G401 (cell line): ENCODE measurements at regions not wholly inside any gene's neighbourhood (a gene's known extent, or its start where the extent isn't known, plus 50 kb on each side); places are given as distances from the start of the nearest gene placed in this dataset.
"Not testable (repeated sequence)": the region's sequence is repeated elsewhere in the genome, so short reads cannot be mapped to it uniquely, and the experiment has no call there.

Source experiments
- DNase-seq: peaks from one replicate; pipeline ENCODE4 v3.0.0-alpha.2; 2015; ENCODE audit warnings: low spot score
- in situ Hi-C: cut with HindIII; loops from 2 replicates; pipeline ENCODE4 v1.10.0; 2016; ENCODE audit warnings: low sequenced_read_pairs, mixed read lengths

- in situ Hi-C loops, DNase-seq: not testable (repeated sequence)
Measured at GRCh38 chr15:20297603-20298123, 243.9 kb downstream of the GOLGA6L6 start.

DNA sequence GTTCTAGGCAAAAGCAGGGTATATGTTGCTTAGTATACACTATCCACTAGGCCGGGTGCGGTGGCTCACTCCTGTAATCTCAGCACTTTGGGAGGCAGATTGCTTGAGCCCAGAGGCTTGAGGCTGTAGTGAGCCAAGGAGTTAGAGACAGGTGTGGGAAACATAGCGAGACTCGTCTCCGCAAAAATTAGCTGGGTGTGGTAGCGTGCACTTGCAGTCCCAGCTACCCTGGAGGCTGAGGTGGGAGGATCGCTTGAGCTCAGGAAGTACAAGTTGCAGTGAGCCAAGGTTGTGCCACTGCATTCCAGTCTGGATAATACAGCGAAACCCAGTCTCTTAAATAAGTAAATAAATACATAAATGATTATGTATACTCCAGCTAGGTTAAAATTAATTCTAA lies 245.3 kb downstream of the GOLGA6L6 start:
- in situ Hi-C loops: not testable (repeated sequence)

GRCh38 chr15:20295238-20295811 lies 246.3 kb downstream of the GOLGA6L6 start:
- in situ Hi-C loops: no loop called here
- no peak for DNase-seq

More for the DNA sequence above, 245.3 kb downstream of the GOLGA6L6 start:
- DNase-seq: not testable (repeated sequence)

GRCh38 chr15:20294651-20295237 lies 246.9 kb downstream of the GOLGA6L6 start:
- DNase-seq: no peak
- in situ Hi-C loops: no loop called here

GRCh38 chr15:20292422-20293005 lies 249.1 kb downstream of the GOLGA6L6 start:
- DNase-seq, in situ Hi-C loops: not testable (repeated sequence)

GRCh38 chr15:20291616-20292015 lies 250.0 kb downstream of the GOLGA6L6 start:
- DNase-seq, in situ Hi-C loops: not testable (repeated sequence)

GRCh38 chr15:20290606-20291005 lies 251.0 kb downstream of the GOLGA6L6 start:
- in situ Hi-C loops, DNase-seq: not testable (repeated sequence)

- in situ Hi-C loops, DNase-seq: not testable (repeated sequence)
Measured at GRCh38 chr15:20289538-20290103, 252.0 kb downstream of the GOLGA6L6 start.

- DNase-seq, in situ Hi-C loops: not testable (repeated sequence)
Measured at GRCh38 chr15:20288800-20289537, 252.6 kb downstream of the GOLGA6L6 start.

GRCh38 chr15:20286559-20286958 lies 255.0 kb downstream of the GOLGA6L6 start:
- DNase-seq, in situ Hi-C loops: not testable (repeated sequence)

DNA sequence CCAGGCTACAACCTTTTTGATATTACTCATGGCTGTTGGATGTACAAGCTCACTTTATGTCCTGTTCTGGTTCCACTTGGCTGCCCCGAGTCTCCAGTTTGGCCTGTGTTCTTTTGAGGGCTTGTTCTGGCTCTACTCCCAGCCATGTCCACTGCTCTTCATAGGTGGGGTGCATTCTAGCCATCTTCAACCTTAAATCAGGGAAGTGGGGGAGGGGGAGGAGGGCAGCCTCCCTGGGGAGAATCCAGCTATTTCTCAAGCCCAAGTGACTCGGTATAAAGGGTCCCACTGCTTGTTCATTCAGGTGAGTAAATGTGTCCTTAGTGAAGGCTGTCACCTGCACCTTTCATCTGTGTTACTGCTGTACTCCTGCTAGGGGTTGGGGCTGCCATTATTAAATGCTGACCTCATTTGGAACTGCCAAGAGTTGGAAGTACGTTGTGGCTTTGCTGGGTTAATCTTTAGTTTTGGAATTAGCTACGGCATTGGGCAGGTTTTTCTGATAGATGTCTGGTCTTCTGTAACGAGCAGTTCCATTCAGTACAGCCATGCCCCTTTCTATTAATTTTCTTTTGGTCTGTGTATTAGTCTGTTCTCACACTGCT lies 255.8 kb downstream of the GOLGA6L6 start:
- DNase-seq, in situ Hi-C loops: not testable (repeated sequence)

- DNase-seq: not testable (repeated sequence)
Measured at GRCh38 chr15:20284891-20285535, 256.6 kb downstream of the GOLGA6L6 start.

DNA sequence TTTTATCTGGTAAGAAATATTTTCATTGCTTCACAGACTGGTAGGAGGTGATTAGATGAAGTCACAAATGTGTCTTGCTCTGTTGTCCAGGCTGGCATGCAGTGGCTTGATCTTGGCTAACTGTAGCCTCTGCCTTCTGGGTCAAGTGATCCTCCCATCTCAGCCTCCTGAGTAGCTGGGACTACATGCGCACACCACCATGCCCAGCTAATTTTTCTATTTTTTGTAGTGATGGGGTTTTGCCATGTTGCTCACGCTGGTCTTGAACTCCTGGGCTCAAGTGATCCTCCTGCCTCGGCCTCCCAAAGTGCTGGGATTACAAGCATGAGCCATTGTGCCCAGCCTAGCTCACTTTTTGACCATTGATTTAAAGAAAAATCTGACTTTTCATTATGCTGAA lies 257.9 kb downstream of the GOLGA6L6 start:
- DNase-seq, in situ Hi-C loops: not testable (repeated sequence)

More at GRCh38 chr15:20284891-20285535, 256.6 kb downstream of the GOLGA6L6 start:
- in situ Hi-C loops: not testable (repeated sequence)

DNA sequence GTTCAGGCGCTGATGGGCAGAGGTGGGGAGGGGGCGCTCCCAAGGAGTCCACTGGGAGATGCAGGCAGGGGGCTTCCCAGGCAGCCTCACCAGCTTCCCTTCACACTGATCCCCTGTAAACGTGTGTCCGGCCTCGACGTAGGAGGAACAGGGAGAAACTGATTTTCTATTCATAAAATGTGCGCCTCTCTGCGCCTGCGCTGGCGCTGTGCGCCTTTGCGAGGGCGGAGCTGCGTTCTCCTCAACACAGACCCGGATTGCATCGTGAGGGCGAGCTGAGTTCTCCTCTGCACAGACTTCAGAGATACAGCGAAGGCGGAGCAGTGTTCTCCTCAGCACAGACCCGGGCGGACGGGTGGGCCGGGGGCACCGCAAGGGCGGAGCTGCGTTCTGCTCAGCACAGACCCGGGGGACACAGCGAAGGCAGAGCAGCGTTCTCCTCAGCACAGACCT lies 259.1 kb downstream of the GOLGA6L6 start:
- in situ Hi-C loops, DNase-seq: not testable (repeated sequence)

- in situ Hi-C loops: not testable (repeated sequence)
Measured at GRCh38 chr15:20281567-20282275, 259.9 kb downstream of the GOLGA6L6 start.

GRCh38 chr15:20280933-20281463 lies 260.6 kb downstream of the GOLGA6L6 start:
- in situ Hi-C loops: no loop called here
- DNase-seq: no peak

More at GRCh38 chr15:20281567-20282275, 259.9 kb downstream of the GOLGA6L6 start:
- not testable (repeated sequence) for DNase-seq

- in situ Hi-C loops, DNase-seq: not testable (repeated sequence)
Measured at GRCh38 chr15:20280141-20280932, 261.3 kb downstream of the GOLGA6L6 start.
